HL-60 (cell line): ENCODE measurements at regions not wholly inside any gene's neighbourhood (a gene's known extent, or its start where the extent isn't known, plus 50 kb on each side); places are given as distances from the start of the nearest gene placed in this dataset.

ENCODE experiments used
- TF ChIP-seq, protein P1 (sequence below): IDR thresholded peaks from one replicate; pipeline ENCODE4 v1.5.1; 2011; ENCODE audit warnings: low read length, control low read depth, inconsistent platforms; ENCODE audit not compliant: insufficient read depth
- TF ChIP-seq, protein P2 (sequence below): IDR thresholded peaks from 2 replicates; pipeline ENCODE4 v1.6.1; 2012; ENCODE audit warnings: low read depth; ENCODE audit not compliant: insufficient replicate concordance

DNA sequence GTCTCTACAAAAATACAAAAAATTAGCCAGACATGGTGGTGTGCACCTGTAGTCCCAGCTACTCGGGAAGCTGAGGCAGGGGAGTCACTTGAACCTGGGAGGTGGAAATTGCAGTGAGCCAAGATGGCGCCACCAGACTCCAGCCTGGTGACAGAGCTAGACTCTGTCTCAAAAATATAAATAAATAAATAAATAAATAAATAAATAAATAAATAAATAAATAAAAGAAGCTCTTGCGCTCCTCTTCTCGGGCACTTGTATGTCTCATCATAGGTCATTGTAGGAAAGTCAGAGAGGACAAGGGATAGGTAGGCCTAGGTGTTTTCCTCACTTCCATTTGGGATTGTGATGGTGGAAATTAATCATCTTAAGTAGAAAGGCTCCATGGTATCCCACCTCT lies 252.8 kb downstream of the PIK3R1 start:
- TF ChIP-seq, protein P1, sequence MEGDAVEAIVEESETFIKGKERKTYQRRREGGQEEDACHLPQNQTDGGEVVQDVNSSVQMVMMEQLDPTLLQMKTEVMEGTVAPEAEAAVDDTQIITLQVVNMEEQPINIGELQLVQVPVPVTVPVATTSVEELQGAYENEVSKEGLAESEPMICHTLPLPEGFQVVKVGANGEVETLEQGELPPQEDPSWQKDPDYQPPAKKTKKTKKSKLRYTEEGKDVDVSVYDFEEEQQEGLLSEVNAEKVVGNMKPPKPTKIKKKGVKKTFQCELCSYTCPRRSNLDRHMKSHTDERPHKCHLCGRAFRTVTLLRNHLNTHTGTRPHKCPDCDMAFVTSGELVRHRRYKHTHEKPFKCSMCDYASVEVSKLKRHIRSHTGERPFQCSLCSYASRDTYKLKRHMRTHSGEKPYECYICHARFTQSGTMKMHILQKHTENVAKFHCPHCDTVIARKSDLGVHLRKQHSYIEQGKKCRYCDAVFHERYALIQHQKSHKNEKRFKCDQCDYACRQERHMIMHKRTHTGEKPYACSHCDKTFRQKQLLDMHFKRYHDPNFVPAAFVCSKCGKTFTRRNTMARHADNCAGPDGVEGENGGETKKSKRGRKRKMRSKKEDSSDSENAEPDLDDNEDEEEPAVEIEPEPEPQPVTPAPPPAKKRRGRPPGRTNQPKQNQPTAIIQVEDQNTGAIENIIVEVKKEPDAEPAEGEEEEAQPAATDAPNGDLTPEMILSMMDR: no peak
- TF ChIP-seq, protein P2, sequence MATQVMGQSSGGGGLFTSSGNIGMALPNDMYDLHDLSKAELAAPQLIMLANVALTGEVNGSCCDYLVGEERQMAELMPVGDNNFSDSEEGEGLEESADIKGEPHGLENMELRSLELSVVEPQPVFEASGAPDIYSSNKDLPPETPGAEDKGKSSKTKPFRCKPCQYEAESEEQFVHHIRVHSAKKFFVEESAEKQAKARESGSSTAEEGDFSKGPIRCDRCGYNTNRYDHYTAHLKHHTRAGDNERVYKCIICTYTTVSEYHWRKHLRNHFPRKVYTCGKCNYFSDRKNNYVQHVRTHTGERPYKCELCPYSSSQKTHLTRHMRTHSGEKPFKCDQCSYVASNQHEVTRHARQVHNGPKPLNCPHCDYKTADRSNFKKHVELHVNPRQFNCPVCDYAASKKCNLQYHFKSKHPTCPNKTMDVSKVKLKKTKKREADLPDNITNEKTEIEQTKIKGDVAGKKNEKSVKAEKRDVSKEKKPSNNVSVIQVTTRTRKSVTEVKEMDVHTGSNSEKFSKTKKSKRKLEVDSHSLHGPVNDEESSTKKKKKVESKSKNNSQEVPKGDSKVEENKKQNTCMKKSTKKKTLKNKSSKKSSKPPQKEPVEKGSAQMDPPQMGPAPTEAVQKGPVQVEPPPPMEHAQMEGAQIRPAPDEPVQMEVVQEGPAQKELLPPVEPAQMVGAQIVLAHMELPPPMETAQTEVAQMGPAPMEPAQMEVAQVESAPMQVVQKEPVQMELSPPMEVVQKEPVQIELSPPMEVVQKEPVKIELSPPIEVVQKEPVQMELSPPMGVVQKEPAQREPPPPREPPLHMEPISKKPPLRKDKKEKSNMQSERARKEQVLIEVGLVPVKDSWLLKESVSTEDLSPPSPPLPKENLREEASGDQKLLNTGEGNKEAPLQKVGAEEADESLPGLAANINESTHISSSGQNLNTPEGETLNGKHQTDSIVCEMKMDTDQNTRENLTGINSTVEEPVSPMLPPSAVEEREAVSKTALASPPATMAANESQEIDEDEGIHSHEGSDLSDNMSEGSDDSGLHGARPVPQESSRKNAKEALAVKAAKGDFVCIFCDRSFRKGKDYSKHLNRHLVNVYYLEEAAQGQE: no peak
